Coronary artery (tissue), 2 donors: ENCODE measurements at regions not wholly inside any gene's neighbourhood (a gene's known extent, or its start where the extent isn't known, plus 50 kb on each side); places are given as distances from the start of the nearest gene placed in this dataset.

ENCODE experiments used
- DNase-seq: peaks from one replicate; pipeline ENCODE4 v3.0.0-alpha.2; 2017; ENCODE audit warnings: low spot score
- H3K27ac ChIP-seq, 2 donors: fragments of 200-600 bp; sonication (generic); one replicate each; pipeline ENCODE4 v1.5.1; 2016 to 2019
- H3K4me3 ChIP-seq: fragments of 200-600 bp; sonication (generic); 2 replicates; pipeline ENCODE4 v1.5.1; 2016; ENCODE audit warnings: mild to moderate bottlenecking, moderate library complexity
- TF ChIP-seq, protein P1 (sequence below): fragments of 200-600 bp; sonication (generic); IDR thresholded peaks from one replicate; pipeline ENCODE4 v1.5.1; 2019; ENCODE audit warnings: antibody characterized with exemption

GRCh38 chr9:16211946-16212345 lies 658.5 kb downstream of the BNC2 start:
- Histone ChIP-seq H3K4me3 (no peak overlapping the region), H3K27ac (no peak overlapping the region)
- no peak for DNase-seq
- TF ChIP-seq, protein P1, sequence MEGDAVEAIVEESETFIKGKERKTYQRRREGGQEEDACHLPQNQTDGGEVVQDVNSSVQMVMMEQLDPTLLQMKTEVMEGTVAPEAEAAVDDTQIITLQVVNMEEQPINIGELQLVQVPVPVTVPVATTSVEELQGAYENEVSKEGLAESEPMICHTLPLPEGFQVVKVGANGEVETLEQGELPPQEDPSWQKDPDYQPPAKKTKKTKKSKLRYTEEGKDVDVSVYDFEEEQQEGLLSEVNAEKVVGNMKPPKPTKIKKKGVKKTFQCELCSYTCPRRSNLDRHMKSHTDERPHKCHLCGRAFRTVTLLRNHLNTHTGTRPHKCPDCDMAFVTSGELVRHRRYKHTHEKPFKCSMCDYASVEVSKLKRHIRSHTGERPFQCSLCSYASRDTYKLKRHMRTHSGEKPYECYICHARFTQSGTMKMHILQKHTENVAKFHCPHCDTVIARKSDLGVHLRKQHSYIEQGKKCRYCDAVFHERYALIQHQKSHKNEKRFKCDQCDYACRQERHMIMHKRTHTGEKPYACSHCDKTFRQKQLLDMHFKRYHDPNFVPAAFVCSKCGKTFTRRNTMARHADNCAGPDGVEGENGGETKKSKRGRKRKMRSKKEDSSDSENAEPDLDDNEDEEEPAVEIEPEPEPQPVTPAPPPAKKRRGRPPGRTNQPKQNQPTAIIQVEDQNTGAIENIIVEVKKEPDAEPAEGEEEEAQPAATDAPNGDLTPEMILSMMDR, result no peak

GRCh38 chr9:16213781-16214515 lies 656.5 kb downstream of the BNC2 start:
- peak; percentile 82 for DNase-seq
- H3K27ac ChIP-seq, result peak overlapping the region; percentile 6 to 47
- no peak overlapping the region for H3K4me3 ChIP-seq
- TF ChIP-seq, protein P1, result no peak

DNA sequence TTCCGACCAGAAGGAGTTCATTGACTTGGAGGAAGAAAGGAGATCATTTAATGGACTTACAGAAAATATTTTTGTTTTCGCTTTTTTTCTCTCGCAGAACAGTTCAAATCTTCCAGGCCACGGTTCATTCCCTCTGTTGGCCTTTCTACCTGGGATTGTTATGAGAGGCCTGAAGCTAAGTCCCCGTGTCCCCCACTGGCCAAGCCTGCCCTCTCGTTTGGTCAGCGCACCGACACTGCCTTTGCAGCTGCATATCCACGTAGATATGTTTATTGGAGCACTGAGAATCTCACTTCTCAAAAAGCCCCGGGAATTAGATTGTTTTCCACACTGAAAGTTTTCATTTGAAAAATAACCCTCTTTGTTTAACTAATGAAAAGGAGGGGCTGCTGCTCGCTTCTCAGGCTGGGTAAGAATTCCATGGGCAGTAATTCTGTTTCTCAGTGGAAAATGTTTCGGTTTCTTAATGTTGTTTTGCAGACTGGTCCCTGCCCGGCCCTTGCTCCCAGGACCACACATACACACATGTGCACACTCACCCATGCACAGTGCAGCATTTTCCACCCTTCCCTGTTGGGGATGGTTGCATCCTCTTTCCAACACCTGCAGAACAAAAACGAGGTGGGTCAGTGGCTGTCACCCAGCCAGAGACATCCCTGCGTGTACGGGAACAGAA lies 655.7 kb downstream of the BNC2 start:
- TF ChIP-seq, protein P1, result no peak
- H3K27ac ChIP-seq, result peak overlapping the region in 1 of 2 donors; percentile 23
- DNase-seq, result no peak
- peak overlapping the region; percentile 27 for H3K4me3 ChIP-seq

DNA sequence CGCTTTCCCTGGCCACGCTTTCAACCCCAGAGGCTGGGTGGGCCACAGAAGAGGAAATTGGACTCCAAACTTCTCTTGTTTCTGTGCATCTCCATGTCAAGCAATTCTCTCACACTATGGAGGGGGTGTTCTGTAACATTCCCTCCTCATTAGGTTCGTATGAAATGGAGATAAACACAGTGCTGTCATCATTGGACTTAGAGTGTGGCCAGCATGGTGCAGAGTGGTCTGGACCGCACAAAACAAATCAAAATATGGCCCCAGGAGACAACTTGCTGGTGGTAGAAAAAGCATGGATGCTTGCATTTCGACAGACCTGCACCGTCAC lies 655.2 kb downstream of the BNC2 start:
- H3K27ac ChIP-seq, result peak overlapping the region in 1 of 2 donors; percentile 23

GRCh38 chr9:16217943-16218701 lies 652.3 kb downstream of the BNC2 start:
- DNase-seq, result no peak
- TF ChIP-seq, protein P1, result no peak
- Histone ChIP-seq H3K27ac (no peak overlapping the region), H3K4me3 (no peak overlapping the region)

More for the DNA sequence above, 655.2 kb downstream of the BNC2 start:
- TF ChIP-seq, protein P1, result no peak
- H3K4me3 ChIP-seq, result peak overlapping the region; percentile 27
- DNase-seq, result no peak

GRCh38 chr9:16221366-16221765 lies 649.1 kb downstream of the BNC2 start:
- Histone ChIP-seq H3K27ac (peak overlapping the region in 1 of 2 donors; percentile 11), H3K4me3 (peak overlapping the region; percentile 14)
- DNase-seq, result no peak
- TF ChIP-seq, protein P1, result no peak
